GM18951 (cell line): ENCODE measurements at regions not wholly inside any gene's neighbourhood (a gene's known extent, or its start where the extent isn't known, plus 50 kb on each side); places are given as distances from the start of the nearest gene placed in this dataset.
"Not testable (repeated sequence)": the region's sequence is repeated elsewhere in the genome, so short reads cannot be mapped to it uniquely, and the experiment has no call there.

Experiments
- POLR2A ChIP-seq: IDR thresholded peaks from 4 replicates; pipeline ENCODE4 v1.6.1; 2011; ENCODE audit warnings: mild to moderate bottlenecking; ENCODE audit not compliant: insufficient read length, insufficient read depth; ENCODE audit errors: extremely low read depth
- in situ Hi-C: fragments of 300-500 bp; cut with MboI; formaldehyde crosslinking; loops from one replicate; pipeline ENCODE4 v1.12.0; 2022; ENCODE audit warnings: low sequenced_read_pairs, mixed read lengths, inconsistent platforms; ENCODE audit not compliant: unreplicated experiment

DNA sequence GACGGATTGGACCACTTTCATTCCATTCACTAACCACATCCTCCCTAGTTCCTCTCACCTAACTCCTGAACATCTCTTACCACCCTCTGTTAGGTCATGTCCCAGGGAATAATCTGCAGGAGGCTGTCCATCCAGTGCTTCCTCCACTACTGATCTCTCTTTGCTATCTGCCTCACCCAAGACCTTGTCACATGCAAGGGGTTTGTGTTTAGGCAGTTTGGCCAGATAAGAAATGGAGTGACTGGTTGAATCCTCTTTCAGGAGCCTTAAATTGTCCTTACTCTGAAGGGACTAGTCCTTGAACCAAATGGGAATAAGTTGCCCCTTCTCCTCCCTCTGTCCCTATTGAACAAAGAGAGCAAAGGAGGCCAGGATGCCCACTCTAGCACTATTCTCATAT is 249.2 kb upstream of the BTG1 start:
- in situ Hi-C loops, result no loop called here
- no peak for TF ChIP-seq POLR2A

DNA sequence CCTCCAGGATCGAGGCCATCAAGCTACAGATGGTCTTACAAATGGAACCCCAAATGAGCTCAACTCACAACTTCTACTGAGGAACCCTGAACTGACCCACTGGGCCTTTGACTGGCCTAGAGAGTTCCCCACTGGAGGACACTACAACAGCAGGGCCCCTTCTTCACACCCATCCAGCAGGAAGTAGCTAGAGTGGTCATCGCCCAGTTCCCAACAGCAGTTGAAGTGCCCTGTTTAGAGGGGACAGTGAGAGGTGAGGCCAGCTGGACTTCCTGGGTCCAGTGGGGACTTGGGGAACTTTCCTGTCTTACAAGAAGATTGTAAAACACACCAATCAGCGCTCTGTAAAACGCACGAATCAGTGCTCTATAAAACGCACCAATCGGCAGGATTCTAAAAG is 247.9 kb upstream of the BTG1 start:
- no peak for TF ChIP-seq POLR2A
- in situ Hi-C loops, result no loop called here

DNA sequence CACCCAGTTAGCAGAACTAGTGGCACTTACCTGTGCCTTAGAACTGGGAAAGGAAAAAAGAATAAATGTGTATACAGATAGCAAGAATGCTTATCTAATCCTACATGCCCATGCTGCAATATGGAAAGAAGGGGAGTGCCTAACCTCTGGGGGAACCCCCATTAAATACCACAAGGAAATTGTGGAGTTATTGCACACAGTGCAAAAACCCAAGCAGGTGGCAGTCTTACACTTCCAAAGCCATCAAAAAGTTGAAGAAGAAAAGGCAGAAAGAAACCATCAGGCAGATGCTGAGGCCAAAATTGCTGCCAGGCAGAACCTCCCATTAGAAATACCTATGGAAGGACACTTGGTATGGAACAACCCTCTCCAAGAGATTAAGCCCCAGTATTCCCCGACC is 246.1 kb upstream of the BTG1 start:
- in situ Hi-C loops, result not testable (repeated sequence)

DNA sequence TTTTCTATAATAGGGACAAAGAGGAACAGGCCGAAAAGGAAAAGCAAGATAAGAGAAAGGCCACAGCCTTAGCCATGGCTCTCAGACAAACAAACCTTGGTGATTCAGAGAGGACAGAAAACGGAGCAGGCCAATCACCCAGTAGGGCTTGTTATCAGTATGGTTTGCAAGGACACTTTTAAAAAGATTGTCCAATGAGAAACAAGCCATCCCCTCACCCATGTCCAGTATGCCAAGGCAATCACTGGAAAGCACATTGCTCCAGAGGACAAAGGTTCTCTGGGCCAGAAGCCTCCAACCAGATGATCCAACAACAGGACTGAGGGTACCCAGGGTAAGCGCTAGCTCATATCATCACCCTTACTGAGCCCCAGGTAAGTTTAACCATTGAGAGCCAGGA is 243.8 kb upstream of the BTG1 start:
- TF ChIP-seq POLR2A, result no peak
- in situ Hi-C loops, result no loop called here

DNA sequence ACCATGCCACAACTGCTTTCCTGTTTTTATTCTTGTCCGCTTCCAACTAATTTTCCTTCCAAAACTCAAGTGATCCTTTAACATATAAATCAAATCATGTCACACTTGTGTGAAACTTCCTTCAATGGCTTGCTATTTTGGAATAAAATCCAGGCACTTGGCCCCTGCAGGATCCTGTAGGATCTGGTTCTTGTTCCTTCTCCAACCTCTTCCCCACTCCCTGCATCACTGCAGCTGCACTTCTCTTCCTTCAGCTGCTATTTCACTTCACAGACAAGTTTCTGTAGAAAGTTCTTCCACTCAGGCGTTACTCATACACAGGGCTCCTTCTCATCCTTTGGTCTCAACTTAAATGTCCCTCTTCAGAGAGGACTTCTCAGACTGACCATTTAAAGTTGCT is 239.7 kb upstream of the BTG1 start:
- in situ Hi-C loops, result no loop called here
- TF ChIP-seq POLR2A, result no peak

DNA sequence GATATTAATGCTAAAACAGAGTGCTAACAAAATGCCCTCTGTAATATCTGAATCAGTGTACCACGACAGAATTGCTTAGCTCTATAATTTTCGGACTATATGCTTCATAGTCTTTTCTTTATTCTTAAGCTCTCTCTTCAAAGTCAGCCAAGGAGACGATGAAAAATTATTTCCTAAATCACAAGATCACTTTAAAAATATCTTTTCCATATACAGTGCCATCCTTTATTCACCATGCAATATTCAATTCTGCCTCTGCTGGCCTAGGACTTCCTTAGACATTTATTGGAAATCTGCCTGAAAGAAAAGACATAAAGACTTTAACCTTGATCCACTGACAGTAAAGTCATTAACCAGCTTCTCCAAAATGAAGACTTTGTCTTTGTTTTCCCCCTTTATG is 238.9 kb upstream of the BTG1 start:
- in situ Hi-C loops, result no loop called here
- TF ChIP-seq POLR2A, result no peak

DNA sequence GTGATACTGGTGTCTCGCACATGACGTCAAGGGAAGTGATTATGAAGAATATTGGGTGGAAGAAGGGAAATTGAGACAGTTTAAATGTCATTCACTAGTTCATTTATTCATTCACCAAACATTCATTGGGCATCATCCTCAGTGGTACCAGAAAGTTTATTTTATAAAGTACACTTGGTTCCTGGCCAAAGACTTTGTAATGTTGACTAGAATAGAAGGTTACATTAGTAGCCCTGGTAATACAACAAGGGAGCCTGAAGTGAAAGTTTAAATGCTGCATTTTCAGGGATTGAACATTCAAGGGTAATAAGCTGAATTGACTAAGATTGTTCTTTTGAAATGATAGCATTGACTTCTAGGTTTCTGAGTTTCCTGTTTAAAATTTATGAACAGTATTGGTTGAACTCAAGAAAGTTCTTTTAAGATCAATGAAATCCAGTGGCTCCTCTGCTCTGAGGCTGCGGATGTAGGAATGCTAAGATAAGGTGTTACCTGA is 236.8 kb upstream of the BTG1 start:
- no peak for TF ChIP-seq POLR2A
- in situ Hi-C loops, result no loop called here

DNA sequence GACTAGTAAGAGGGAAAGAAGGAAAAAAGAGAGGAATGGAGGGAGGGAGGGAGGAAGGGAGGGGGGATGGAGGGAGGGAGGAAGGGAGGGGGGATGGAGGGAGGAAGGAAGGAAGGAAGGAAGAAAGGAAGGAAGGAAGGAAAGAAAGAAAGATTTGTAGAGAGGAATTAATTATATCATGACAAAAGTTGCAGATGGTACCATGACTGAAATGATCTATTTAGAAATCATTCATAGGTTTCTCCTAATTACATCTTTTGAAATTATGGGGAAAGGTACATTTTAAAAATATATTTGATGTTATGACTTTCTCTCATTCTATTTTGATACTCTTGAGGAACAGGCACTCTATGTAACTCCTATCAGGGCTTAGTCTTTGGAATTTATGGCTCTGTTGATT is 236.2 kb upstream of the BTG1 start:
- TF ChIP-seq POLR2A, result no peak
- in situ Hi-C loops, result no loop called here

DNA sequence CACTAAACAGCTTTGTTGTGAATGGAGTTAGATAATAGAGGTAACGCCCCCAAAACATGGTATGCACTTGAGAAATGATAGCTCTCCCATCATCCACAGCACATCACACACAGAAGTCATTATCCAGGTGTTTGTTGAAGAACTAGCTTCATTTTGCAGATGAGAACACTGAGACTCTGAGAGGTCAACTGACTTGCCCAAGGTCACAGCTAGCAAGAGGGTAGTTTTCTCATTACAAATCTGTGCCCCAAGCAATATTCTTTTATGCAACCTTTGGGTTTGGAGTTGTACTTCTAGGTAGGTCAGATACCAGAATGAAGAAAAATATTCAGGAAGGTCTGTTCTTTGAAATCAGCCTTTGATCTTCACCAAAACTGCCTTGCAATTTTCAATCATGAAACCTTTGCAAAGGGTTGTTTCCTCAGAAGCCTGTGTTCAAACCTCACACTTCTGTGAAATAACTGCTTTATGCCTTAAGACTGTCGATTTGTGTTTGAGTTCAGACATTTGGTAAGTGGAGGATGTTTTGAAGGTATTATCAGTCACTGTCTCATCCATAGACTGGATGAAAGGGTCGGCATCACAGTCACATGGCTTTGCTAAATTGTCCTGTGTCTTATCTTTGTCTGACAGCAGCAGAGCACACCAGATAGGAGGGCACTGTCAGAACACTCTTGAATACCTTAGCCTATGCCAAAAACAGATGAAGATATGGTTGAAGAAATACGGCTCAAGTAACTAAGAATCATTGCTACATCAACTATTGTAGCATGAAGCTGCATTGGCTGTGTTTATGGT is 233.2 kb upstream of the BTG1 start:
- in situ Hi-C loops, result no loop called here
- TF ChIP-seq POLR2A, result no peak

DNA sequence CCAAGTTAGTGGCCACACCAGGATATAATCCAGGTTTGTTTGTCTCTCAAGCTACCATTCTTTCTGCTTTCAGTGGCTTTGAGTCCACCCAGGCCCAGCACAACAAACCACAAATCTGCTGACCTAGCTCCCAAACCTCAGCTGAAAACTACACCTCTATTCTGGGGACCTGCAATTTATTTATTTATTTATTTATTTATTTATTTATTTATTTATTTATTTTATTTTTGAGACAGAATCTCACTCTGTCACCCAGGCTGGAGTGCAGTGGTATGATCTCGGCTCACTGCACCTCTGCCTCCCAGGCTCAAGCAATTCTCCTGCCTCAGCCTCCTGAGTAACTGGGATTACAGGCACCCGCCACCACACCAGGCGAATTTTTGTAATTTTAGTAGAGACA is 229.9 kb upstream of the BTG1 start:
- in situ Hi-C loops, result not testable (repeated sequence)

DNA sequence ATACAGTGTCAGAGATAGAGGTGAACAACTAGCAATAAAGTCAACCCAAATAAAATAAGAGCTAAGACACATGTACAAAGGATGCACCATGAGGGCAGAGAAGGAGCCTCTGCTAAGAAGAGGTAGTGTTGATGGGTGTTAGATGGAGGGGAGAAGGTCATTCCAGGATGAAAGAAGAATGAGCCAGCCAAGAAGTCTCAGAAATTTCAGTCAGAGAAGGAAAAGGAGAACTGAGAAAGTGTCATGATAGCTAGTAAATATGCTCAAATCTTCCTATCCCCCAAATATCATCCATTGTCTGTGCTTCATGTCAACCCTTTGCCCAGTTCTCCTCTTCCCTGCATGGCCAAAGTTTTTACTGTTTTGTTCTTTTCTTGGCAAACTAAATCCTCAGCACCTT is 225.2 kb upstream of the BTG1 start:
- in situ Hi-C loops, result no loop called here
- TF ChIP-seq POLR2A, result no peak

DNA sequence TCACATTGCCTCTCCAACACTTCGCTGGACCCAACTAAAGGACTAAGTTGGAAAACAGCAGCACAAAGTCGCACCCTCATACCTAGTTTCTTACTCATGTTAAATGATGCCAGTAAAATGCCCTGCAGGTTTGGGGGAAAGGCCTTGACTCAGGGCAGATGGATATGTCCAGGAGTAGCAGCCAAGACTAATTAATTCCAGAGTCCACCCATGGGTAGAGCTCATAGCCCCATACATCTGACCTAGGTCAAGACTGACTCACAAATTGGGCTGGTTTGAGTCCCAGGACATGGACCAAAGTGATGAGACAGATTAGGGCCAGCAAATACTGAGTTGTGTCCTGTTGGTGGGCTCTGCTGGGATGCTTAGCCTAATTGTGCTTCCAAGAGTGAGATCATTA is 224.0 kb upstream of the BTG1 start:
- in situ Hi-C loops, result no loop called here
- TF ChIP-seq POLR2A, result no peak

DNA sequence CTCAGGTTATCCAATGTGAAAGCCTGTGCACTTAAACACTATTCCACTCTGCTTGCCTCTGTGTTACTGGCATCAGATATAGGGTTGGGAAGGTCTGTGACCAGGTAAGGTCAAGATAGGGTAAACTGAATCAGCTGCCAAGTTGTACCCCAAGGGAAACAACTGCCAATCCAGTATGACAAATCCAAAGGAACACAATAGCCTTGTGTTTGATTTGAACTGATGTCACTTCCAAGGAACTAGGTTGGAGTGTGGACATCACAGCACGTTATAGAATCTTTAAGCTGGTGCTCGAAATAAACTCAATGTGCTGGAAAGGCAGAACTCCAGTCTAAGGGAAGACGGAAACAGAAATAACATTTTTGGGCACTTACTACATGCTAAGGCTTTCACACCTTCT is 223.4 kb upstream of the BTG1 start:
- in situ Hi-C loops, result no loop called here

DNA sequence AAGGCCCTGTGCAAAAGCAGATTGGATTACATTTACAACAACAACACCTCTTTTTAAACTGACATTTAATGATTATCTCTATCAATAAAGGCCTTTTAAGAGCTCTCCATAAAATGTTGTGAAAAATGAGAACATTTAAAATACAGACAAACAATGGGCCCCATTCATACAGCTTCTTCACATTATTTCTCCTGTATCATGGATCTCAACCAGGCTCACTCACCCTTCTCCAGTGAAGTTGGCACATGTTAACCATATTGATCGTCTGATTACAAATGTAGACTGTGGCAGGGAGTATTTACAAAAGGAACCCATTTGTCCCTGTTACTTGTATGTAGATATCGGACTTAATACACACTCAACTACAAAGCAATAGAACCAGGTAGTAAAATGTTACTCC is 220.2 kb upstream of the BTG1 start:
- in situ Hi-C loops, result no loop called here
- TF ChIP-seq POLR2A, result no peak

More for the DNA sequence above, 223.4 kb upstream of the BTG1 start:
- no peak for TF ChIP-seq POLR2A

DNA sequence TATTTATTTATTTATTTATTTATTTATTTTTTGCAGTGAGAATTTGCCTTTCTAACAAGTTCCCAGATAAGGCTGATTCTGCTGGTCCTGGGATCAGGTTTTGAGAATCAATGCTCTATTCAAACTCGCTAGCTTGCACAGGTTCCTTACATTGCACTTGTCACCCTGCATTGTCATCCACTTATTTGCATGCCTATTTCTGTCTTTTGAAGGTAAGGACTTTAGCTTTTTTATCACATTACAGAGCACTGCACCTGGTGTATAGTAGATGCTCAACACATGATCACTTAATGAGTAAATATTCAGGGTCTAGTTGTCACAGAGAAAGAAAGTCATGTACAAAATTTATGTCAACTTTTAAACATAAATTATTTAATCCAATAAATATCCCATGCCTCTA is 219.7 kb upstream of the BTG1 start:
- in situ Hi-C loops, result no loop called here
- no peak for TF ChIP-seq POLR2A
